ES-I3 (cell line): ENCODE measurements at regions not wholly inside any gene's neighbourhood (a gene's known extent, or its start where the extent isn't known, plus 50 kb on each side); places are given as distances from the start of the nearest gene placed in this dataset.

Source experiments
- H3K36me3 ChIP-seq: 2 replicates; pipeline ENCODE4 v1.6.1; 2013; ENCODE audit warnings: mild to moderate bottlenecking, low read length, control low read depth, moderate library complexity; ENCODE audit not compliant: insufficient read depth
- H3K4me1 ChIP-seq: 2 replicates; pipeline ENCODE4 v1.6.1; 2013; ENCODE audit warnings: mild to moderate bottlenecking, control low read depth, low read length; ENCODE audit not compliant: insufficient read depth
- H3K9ac ChIP-seq: 2 replicates; pipeline ENCODE4 v1.6.1; 2013; ENCODE audit warnings: low read depth, mild to moderate bottlenecking, low read length, moderate library complexity
- H3K9me3 ChIP-seq: 2 replicates; pipeline ENCODE4 v1.6.1; 2013; ENCODE audit warnings: mild to moderate bottlenecking, low read length, moderate library complexity; ENCODE audit not compliant: control insufficient read depth, insufficient read depth

DNA sequence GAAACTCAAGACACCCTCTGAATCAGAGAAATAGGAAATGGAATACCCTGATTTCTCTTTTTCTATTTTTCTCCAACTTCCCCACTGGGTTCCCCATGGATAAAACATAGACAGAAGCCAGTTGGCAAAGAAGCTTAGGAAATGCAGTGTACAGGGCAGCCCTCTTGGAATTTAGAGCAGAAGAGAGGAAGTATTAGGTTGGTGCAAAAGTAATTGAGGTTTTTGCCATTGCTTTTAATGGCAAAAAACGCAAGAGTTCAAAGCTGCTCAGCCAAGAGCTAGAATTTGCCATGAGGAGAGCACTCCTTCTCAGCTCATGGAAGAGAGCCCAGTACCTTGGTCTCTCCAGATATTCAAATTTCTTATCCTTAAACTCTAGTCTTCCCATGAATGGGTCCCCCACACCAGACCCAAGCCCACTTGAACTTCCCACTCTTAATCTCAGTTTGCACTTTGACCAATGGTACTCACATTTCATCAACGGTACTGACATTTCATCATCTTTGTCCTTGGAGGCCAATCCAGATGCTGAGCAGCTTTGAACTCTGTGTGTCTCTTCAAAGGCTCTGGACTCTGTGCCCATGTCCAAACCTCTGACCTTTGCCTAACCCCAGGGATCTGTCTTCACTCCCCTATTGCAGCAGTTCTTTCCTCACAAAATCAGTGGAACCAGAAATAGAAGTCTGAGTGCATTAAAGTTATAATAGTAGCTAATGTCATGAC, 73.2 kb upstream of the PPP1R3C start:
- Histone ChIP-seq H3K36me3 (no peaks in the 10 kb centered on the region), H3K4me1 (no peaks in the 10 kb centered on the region), H3K9ac (no peak overlapping the region), H3K9me3 (no peaks in the 10 kb centered on the region)

DNA sequence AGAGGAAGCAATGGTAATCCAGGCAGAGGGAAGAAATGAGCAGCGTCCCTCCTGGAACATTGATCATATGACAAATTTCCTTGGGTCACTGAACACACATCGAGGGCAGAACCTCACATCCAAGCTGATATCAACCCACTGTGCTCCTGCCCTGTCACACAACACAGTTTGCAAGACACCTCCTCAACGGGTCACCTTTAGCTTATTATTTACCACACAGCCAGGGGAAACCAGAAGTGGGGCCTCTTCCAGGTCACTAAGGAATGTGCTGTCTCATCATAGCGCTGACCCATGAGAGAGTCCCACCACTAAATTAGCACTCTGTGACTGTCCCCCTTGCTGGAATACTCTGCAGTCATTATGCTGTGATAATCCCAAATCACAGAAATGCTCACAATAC, 69.7 kb upstream of the PPP1R3C start:
- Histone ChIP-seq H3K36me3 (no peaks in the 10 kb centered on the region), H3K9ac (no peak overlapping the region), H3K9me3 (no peaks in the 10 kb centered on the region), H3K4me1 (no peaks in the 10 kb centered on the region)

DNA sequence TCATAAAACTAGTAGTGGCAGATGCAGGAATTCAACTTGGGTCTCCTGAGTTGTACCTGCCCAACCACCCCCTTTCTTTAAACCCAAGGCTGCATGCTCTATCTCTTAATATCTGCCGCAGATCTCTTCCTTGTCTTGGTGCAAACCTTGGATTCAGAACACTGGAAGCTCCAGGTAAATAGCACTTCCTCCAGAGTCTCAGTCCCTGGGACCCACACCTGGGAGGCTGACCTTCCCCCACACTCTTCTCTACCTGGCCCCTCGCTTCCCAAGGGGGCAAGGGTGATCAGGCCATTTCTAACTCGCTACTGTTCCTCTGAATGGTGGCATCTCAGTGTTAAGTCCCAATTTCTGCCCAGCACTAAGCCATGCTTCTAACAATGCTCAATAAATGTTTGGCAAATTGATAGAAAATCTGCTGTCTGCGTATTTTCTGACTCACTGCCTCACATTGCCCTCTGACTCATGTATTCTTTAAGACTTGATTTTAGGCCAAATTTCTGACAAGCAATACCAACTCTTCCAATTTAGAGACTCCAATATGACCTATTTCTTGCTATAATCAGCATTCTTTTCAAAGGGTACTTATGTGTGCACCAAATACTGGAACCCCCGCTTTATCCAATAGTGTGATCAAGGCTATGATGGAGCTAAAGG, 68.0 kb upstream of the PPP1R3C start:
- H3K9ac ChIP-seq, result no peak overlapping the region
- no peaks in the 10 kb centered on the region for H3K4me1 ChIP-seq
- H3K36me3 ChIP-seq, result no peaks in the 10 kb centered on the region
- H3K9me3 ChIP-seq, result no peaks in the 10 kb centered on the region

DNA sequence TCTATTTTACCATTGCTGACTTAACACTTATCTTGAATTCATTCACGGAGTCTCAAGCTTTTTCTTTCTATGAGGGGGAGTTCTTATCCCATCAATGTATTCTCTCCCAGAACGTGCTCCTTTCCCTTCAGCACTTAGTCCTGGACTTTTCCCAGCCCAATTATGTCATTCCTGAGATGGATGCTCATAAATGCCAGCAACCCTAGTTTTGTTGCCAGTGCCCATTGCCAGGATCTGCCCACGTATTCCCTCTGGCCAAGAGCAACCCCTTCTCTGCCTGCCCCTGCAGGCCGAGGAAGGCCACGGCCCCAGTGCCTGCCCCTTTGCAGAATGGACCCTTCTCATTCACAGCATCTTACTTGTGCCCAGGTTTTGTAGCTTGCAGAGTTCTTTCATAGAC, 67.4 kb upstream of the PPP1R3C start:
- Histone ChIP-seq H3K9ac (no peak overlapping the region), H3K4me1 (no peaks in the 10 kb centered on the region), H3K36me3 (no peaks in the 10 kb centered on the region), H3K9me3 (no peaks in the 10 kb centered on the region)

DNA sequence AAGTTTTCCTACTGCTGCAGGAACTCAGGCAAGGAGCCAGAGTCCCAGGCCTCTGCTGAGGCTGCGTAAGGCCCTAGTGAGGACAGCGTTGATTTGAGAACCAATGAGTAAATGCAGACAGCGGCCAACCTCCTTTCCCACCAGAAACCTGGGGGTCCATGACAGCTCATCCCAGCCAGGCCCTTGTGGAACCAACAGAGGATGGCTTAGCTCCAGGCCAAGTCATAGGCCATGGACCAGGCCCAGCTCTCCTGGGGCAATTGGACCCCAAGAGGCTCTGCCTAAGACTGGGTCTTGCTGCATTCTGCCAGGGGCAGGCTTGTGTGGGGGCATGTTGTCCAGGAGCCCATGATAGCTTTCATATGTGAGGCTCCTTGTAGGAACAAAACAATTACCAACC, 65.4 kb upstream of the PPP1R3C start:
- H3K9ac ChIP-seq, result no peak overlapping the region
- no peaks in the 10 kb centered on the region for H3K4me1 ChIP-seq
- no peaks in the 10 kb centered on the region for H3K36me3 ChIP-seq
- no peaks in the 10 kb centered on the region for H3K9me3 ChIP-seq

DNA sequence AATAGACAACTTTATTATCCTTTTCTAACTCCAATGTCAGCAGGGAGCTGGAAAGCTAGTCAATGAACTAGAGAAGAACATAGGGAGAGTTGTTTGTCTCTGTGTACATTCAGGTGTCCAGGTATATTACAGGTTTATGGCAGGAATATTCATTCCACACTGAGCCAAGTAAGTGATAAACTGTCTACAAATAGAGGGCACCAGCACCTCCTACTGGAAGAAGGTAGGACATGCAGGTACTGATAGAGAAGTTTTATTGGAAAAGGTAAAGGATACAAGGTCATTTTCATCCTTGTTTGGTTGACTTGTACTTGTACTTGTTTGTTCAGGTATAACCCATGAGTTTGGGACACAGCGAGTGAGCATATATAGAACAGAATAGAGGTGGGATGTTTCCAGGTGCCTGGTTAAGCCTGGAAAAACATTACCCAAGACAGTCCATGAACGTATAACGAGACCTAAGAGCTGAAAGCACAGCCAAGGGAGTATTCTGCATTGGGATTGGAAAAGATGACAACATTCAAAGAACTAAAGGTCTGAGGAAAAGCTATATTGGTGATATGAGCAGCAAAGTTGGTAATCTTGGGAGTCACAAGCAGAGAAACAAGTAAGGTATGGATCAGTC, 61.4 kb upstream of the PPP1R3C start:
- no peaks in the 10 kb centered on the region for H3K36me3 ChIP-seq
- no peaks in the 10 kb centered on the region for H3K4me1 ChIP-seq
- no peaks in the 10 kb centered on the region for H3K9me3 ChIP-seq
- no peak overlapping the region for H3K9ac ChIP-seq

DNA sequence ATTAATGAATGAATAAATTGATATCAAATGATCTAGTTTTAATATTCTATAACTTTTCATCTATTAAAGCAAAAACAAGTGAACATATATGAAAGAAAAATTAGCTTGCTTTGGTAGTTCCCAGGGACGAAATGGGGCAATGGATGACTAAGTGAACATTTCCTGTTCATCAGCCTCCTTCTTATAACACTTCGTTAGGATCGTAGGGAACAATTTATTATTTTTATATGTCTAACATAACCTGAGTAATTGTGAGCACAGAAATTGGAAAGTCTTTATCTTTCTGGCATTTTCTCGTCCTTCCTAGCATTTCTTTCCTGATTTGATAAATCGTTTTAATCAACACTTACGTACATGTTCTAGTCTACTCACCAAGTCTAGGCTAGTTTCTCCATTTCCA, 59.1 kb upstream of the PPP1R3C start:
- no peaks in the 10 kb centered on the region for H3K9me3 ChIP-seq
- no peak overlapping the region for H3K9ac ChIP-seq
- no peaks in the 10 kb centered on the region for H3K36me3 ChIP-seq
- no peaks in the 10 kb centered on the region for H3K4me1 ChIP-seq

DNA sequence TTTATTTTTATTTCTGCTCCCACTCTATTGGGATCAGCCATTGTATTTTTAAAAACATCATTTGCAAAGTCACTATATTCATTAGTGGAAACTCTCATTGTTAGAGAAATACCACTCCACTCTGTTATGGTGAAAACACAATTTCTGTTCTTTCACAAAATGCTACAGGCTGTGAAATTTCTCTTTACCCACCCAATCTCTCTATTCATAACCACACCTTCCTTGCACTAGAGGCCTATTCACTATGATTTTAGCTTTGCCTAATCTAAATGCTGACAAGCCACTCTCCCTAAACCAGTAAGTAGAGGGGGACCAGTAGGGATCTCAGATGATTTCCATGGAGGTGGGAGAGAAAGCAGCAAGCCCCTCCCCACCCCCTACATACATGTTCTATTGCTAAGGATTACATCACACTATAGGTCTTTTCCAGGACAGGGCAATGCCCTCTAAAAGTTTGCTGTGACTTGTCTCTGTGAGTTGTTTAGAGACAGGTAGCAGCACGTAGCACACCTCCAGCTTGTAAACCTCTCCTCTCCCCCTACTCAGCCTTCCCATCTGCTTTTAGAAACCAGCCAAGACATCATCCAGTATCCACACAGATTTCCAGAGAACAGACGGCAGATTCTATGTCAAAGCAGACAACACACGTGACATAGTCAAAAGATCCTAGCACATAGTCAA, 58.3 kb upstream of the PPP1R3C start:
- no peak overlapping the region for H3K9ac ChIP-seq
- no peaks in the 10 kb centered on the region for H3K4me1 ChIP-seq
- no peaks in the 10 kb centered on the region for H3K9me3 ChIP-seq
- no peaks in the 10 kb centered on the region for H3K36me3 ChIP-seq

DNA sequence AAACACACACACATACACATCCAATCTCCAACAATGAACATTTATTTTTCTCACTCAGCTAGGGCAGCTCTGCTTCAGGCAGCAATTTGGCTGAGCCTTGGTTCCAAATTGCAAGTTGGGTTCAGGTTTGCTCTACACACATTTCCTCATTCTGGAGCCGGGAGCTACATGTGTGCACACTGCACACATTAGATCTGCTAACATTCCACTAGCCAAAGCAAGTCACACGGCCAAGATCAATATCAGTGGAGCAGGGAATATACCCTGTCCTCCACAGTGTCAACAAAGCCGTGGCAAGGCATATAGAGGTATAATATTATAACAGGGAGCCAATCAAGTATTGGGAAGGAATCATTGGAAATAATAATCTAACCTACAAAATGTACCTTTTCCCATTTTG, 57.5 kb upstream of the PPP1R3C start:
- Histone ChIP-seq H3K36me3 (no peaks in the 10 kb centered on the region), H3K9ac (no peak overlapping the region), H3K4me1 (no peaks in the 10 kb centered on the region), H3K9me3 (no peaks in the 10 kb centered on the region)

DNA sequence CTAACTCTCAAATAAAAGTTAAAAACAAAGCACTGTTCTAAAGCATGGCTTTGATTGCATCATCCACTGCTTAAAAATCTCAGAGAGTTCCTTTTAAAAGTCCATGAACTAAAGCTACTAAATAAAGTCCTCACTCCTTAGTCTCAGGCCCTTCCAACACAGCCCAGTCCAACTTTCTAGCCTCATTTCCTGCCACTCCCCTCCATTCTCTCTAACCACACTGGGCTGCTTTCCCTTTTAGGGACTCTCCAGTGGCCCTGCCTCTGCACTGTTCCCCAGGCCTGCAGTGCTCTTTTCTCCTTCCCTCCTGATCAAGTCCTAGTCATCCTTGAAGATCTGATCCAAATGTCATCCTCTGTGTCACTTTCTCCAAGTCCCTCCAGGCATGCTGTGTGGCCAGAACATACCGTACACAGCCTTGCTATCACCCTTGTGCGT, 56.9 kb upstream of the PPP1R3C start:
- H3K36me3 ChIP-seq, result no peaks in the 10 kb centered on the region
- H3K4me1 ChIP-seq, result peaks cover under 1% of the 10 kb centered on the region; the same call in 1 of the 2 replicates
- no peak overlapping the region for H3K9ac ChIP-seq
- H3K9me3 ChIP-seq, result no peaks in the 10 kb centered on the region

DNA sequence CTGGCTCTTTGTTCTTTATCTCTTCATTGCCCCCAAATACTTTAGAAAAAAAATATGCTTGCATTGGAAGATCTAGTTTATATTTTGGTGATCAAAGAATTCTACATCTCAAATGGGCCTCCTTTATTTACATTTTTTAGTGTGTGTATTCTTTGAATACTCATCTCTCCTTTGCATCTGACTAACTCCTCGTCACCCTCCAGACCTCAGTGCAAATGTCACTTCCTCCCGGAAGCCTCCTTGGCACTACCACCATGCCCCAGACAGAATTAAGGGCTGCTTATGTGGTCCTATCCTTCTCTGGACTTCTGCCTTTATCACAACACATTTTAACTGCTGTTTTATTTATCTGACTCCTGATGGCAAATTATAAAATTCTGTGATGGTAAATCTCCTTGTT, 52.0 kb upstream of the PPP1R3C start:
- peaks cover 13% of the 10 kb centered on the region; the same call in 1 of the 2 replicates for H3K4me1 ChIP-seq
- H3K9ac ChIP-seq, result no peak overlapping the region
- H3K9me3 ChIP-seq, result no peaks in the 10 kb centered on the region
- no peaks in the 10 kb centered on the region for H3K36me3 ChIP-seq

DNA sequence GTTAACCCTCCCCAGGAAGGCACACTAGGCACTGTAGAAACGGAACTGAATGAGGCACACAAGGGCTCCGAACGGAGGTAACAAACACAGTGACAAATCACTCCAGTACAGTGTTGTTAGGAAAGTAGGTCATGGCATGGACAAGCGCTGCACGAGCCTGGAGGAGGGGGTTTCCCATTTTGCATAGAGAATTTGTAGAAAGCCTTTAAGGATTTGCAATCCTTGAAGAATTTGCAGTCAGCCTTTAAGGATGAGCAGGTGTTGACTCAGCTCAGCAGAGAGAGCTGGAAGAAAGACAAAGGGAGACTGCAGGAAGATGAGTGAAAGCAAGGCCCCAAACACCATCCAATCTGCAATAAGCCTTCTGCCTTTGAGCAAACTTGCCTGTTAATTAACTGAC, 51.1 kb upstream of the PPP1R3C start:
- Histone ChIP-seq H3K9ac (no peak overlapping the region), H3K36me3 (no peaks in the 10 kb centered on the region)

DNA sequence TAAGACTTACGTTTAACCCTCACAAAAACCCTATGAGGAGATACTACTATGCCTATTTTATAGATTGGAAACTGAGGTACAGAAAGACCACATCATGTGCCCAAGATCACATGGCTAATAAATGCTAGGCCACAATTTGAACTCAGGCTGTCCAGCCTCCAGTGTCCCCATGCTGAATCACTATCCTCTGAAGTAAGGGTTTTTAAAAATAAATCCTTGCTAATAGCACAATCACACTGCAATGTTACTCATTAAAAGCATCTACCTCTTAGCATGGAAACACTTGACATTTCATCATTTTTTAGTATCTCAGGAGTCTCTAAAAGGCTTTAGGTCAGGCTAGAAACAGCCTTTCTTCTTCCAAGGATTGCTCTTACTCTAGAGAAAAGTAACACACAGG, 50.0 kb upstream of the PPP1R3C start:
- H3K9ac ChIP-seq, result no peak overlapping the region
- H3K36me3 ChIP-seq, result no peaks in the 10 kb centered on the region
- no peaks in the 10 kb centered on the region for H3K9me3 ChIP-seq
- H3K4me1 ChIP-seq, result peaks cover 13% of the 10 kb centered on the region; the same call in 1 of the 2 replicates

More for the DNA sequence above, 51.1 kb upstream of the PPP1R3C start:
- Histone ChIP-seq H3K4me1 (peaks cover 13% of the 10 kb centered on the region; the same call in 1 of the 2 replicates), H3K9me3 (no peaks in the 10 kb centered on the region)
